Ovary (tissue), 3 donors: ENCODE measurements at regions not wholly inside any gene's neighbourhood (a gene's known extent, or its start where the extent isn't known, plus 50 kb on each side); places are given as distances from the start of the nearest gene placed in this dataset.

Source experiments
- EP300 ChIP-seq: sonication (generic); formaldehyde crosslinking; IDR thresholded peaks from one replicate; pipeline ENCODE4 v1.6.1; 2017; ENCODE audit warnings: antibody characterized with exemption
- POLR2A ChIP-seq: fragments of 450-650 bp; IDR thresholded peaks from one replicate; pipeline ENCODE4 v1.6.1; 2017; ENCODE audit warnings: antibody characterized with exemption, mild to moderate bottlenecking, moderate library complexity
- TF ChIP-seq, protein P1 (sequence below), 3 donors: fragments of 450-650 bp in 2 of 3; fragments of 200-600 bp in 1 of 3; IDR thresholded peaks; one replicate each; pipeline versions ENCODE4 v1.5.1 to v1.8.0; 2016 to 2022; ENCODE audit warnings: antibody characterized with exemption in 3 of 3, mild to moderate bottlenecking in 1 of 3
- donor health status: DM: no; HTN: no; CAD: no.

DNA sequence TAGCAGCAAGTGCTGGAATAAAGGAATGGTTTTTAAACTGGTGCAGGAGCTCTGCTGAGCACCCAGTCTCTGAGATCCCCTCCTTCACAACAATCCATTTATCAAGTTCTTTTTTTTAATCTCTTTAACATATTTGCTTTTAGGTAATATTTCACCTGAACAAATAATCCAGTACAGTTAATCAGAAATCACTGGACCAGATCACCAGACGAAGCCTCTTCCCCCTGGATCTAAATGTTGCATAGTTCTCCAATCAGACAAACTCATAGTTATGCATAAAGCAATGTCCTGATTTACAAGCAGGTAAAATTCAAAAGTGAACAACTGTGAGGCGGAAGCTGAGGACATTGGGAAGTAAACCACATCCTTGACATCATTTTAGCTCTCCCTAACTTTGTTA, 657.7 kb upstream of the RORB start:
- TF ChIP-seq, protein P1, sequence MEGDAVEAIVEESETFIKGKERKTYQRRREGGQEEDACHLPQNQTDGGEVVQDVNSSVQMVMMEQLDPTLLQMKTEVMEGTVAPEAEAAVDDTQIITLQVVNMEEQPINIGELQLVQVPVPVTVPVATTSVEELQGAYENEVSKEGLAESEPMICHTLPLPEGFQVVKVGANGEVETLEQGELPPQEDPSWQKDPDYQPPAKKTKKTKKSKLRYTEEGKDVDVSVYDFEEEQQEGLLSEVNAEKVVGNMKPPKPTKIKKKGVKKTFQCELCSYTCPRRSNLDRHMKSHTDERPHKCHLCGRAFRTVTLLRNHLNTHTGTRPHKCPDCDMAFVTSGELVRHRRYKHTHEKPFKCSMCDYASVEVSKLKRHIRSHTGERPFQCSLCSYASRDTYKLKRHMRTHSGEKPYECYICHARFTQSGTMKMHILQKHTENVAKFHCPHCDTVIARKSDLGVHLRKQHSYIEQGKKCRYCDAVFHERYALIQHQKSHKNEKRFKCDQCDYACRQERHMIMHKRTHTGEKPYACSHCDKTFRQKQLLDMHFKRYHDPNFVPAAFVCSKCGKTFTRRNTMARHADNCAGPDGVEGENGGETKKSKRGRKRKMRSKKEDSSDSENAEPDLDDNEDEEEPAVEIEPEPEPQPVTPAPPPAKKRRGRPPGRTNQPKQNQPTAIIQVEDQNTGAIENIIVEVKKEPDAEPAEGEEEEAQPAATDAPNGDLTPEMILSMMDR (IDR thresholded peaks at IDR 0.05) = no peak
- TF ChIP-seq POLR2A (no peak), EP300 (no peak)
